SK-N-SH treated with all-trans-retinoic acid at 6 μM for 48 hours (cell line): ENCODE measurements at regions not wholly inside any gene's neighbourhood (a gene's known extent, or its start where the extent isn't known, plus 50 kb on each side); places are given as distances from the start of the nearest gene placed in this dataset.

Experiments
- ATAC-seq: fragments of 200-7000 bp; cut with Tn5 transposase; 3 replicates; pipeline ENCODE4 v1.9.1; 2020; ENCODE audit warnings: mild to moderate bottlenecking, moderate library complexity
- ARNTL ChIP-seq: fragments of 450-650 bp; formaldehyde crosslinking; IDR thresholded peaks from 2 replicates; pipeline ENCODE4 v1.5.0; 2020; ENCODE audit warnings: low read depth, mild to moderate bottlenecking, moderate library complexity, borderline replicate concordance
- BACH2 ChIP-seq: fragments of 250-450 bp; sonication (Bioruptor Pico); IDR thresholded peaks from 2 replicates; pipeline ENCODE4 v1.9.0; 2021; ENCODE audit warnings: mild to moderate bottlenecking, borderline replicate concordance
- CSDC2 ChIP-seq: fragments of 250-450 bp; sonication (Bioruptor Pico); IDR thresholded peaks from 2 replicates; pipeline ENCODE4 v1.5.0; 2020; ENCODE audit warnings: mild to moderate bottlenecking, moderate library complexity
- GLIS3 ChIP-seq: fragments of 250-450 bp; sonication (Bioruptor Pico); IDR thresholded peaks from 2 replicates; pipeline ENCODE4 v1.5.0; 2020; ENCODE audit warnings: mild to moderate bottlenecking, moderate library complexity
- OSR1 ChIP-seq: fragments of 250-450 bp; sonication (Bioruptor Pico); IDR thresholded peaks from 2 replicates; pipeline ENCODE4 v1.8.0; 2022; ENCODE audit warnings: moderate library complexity, mild to moderate bottlenecking, inconsistent platforms
- PPARA ChIP-seq: fragments of 250-450 bp; sonication (Bioruptor Pico); IDR thresholded peaks from 2 replicates; pipeline ENCODE4 v1.5.0; 2020; ENCODE audit warnings: mild to moderate bottlenecking, borderline replicate concordance
- RARB ChIP-seq: fragments of 250-450 bp; sonication (Bioruptor Pico); IDR thresholded peaks from 2 replicates; pipeline ENCODE4 v1.8.0; 2021; ENCODE audit warnings: mild to moderate bottlenecking, moderate library complexity
- SNAI2 ChIP-seq: fragments of 250-450 bp; sonication (Bioruptor Pico); IDR thresholded peaks from 2 replicates; pipeline ENCODE4 v1.5.0; 2020; ENCODE audit warnings: mild to moderate bottlenecking, moderate library complexity
- TCF4 ChIP-seq: fragments of 250-450 bp; sonication (Bioruptor Pico); IDR thresholded peaks from 2 replicates; pipeline ENCODE4 v1.8.0; 2021; ENCODE audit warnings: mild to moderate bottlenecking, moderate library complexity, borderline replicate concordance
- TOX ChIP-seq: fragments of 250-450 bp; sonication (Bioruptor Pico); IDR thresholded peaks from 2 replicates; pipeline ENCODE4 v1.8.0; 2021; ENCODE audit warnings: mild to moderate bottlenecking, moderate library complexity, borderline replicate concordance
- ZFP3 ChIP-seq: fragments of 250-450 bp; sonication (Bioruptor Pico); IDR thresholded peaks from 2 replicates; pipeline ENCODE4 v1.5.0; 2020; ENCODE audit warnings: mild to moderate bottlenecking, moderate library complexity
- ZFP30 ChIP-seq: fragments of 450-650 bp; formaldehyde crosslinking; IDR thresholded peaks from 2 replicates; pipeline ENCODE4 v1.5.0; 2022; ENCODE audit warnings: mild to moderate bottlenecking, moderate library complexity
- ZNF565 ChIP-seq: fragments of 450-650 bp; formaldehyde crosslinking; conservative IDR thresholded peaks from 2 replicates; pipeline ENCODE4 v1.5.0; 2020; ENCODE audit warnings: low read depth, mild to moderate bottlenecking, moderate library complexity
- ZNF70 ChIP-seq: fragments of 450-650 bp; formaldehyde crosslinking; IDR thresholded peaks from 2 replicates; pipeline ENCODE4 v1.5.0; 2020; ENCODE audit warnings: mild to moderate bottlenecking, moderate library complexity
- TF ChIP-seq, protein P1 (sequence below): fragments of 250-450 bp; sonication (Bioruptor Pico); IDR thresholded peaks from 2 replicates; pipeline ENCODE4 v1.5.1; 2020; ENCODE audit warnings: low read depth, mild to moderate bottlenecking, moderate library complexity
- TF ChIP-seq, protein P2 (sequence below): fragments of 250-450 bp; sonication (Bioruptor Pico); IDR thresholded peaks from 2 replicates; pipeline ENCODE4 v1.8.0; 2021; ENCODE audit warnings: low read depth, mild to moderate bottlenecking, moderate library complexity, borderline replicate concordance
- TF ChIP-seq, protein P3 (sequence below): fragments of 250-450 bp; sonication (Bioruptor Pico); IDR thresholded peaks from 2 replicates; pipeline ENCODE4 v1.5.0; 2020; ENCODE audit warnings: mild to moderate bottlenecking, moderate library complexity
- TF ChIP-seq, protein P4 (sequence below): fragments of 250-450 bp; sonication (Bioruptor Pico); IDR thresholded peaks from 2 replicates; pipeline ENCODE4 v1.5.1; 2021; ENCODE audit warnings: mild to moderate bottlenecking, moderate library complexity

DNA sequence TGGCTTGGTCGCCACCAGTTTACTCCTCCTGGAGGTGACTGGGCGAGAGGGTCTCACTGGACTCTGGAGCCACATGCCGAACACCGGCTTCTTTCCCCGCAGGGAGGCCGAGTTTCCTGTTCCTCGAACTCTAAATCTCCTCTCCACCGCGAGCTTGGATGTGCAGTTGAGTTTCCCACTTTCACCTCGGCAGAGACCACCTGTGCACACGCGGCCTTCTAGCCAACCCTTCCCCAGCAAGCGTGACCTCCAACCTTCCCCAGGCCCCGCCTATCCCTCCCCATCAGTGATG, 380.1 kb downstream of the IRX2 start:
- ATAC-seq: no peak
- TF ChIP-seq SNAI2 (CRISPR knock-in tag) (no peak), TOX (CRISPR knock-in tag) (no peak), CSDC2 (CRISPR knock-in tag) (no peak), RARB (no peak), TCF4 (no peak), ZNF70 (CRISPR knock-in tag) (no peak), ZNF565 (CRISPR knock-in tag) (no peak), ZFP3 (no peak)
- TF ChIP-seq, protein P1, sequence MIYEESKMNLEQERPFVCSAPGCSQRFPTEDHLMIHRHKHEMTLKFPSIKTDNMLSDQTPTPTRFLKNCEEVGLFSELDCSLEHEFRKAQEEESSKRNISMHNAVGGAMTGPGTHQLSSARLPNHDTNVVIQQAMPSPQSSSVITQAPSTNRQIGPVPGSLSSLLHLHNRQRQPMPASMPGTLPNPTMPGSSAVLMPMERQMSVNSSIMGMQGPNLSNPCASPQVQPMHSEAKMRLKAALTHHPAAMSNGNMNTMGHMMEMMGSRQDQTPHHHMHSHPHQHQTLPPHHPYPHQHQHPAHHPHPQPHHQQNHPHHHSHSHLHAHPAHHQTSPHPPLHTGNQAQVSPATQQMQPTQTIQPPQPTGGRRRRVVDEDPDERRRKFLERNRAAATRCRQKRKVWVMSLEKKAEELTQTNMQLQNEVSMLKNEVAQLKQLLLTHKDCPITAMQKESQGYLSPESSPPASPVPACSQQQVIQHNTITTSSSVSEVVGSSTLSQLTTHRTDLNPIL (CRISPR knock-in tag): no peak
- TF ChIP-seq, protein P2, sequence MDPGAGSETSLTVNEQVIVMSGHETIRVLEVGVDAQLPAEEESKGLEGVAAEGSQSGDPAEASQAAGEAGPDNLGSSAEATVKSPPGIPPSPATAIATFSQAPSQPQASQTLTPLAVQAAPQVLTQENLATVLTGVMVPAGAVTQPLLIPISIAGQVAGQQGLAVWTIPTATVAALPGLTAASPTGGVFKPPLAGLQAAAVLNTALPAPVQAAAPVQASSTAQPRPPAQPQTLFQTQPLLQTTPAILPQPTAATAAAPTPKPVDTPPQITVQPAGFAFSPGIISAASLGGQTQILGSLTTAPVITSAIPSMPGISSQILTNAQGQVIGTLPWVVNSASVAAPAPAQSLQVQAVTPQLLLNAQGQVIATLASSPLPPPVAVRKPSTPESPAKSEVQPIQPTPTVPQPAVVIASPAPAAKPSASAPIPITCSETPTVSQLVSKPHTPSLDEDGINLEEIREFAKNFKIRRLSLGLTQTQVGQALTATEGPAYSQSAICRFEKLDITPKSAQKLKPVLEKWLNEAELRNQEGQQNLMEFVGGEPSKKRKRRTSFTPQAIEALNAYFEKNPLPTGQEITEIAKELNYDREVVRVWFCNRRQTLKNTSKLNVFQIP (CRISPR knock-in tag): no peak

DNA sequence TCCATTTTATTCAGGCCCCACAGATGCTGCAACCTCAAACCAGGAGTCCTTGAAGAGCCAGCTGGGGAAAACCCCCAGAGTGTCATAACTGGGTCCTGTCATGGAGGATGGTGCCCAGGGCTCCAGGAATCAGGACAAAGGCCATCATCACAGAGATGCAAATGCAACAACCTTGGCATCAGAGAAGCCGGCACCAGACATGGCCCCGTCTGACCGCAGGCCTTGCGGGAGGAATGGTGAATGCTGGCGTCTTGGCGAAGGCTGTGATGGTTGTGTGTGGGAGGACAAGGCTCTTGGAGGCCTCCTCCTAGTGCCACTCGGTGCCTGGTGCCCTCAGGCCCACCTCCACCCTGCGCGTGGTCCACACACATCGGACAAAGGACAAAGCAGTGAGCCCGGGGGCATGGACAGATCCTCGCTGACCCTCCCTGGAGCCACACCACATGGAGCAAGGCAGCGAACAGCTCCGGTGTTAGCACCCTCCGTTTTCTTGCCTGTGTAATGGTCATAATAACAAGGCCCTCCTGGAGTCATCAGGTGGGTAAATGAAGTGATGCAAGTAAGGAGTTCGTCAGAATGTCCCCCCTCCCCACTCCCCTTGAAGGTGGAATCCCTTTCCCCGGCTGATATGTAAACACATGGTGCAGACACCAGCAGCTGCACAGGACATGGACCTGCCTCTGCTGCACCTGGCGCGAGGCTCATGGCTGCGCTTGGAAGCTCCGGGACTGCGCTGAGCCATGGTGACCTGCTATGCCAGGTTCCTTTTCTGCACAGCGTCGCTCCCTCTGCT, 380.7 kb downstream of the IRX2 start:
- TF ChIP-seq OSR1 (CRISPR knock-in tag) (no peak), BACH2 (CRISPR knock-in tag) (no peak), CSDC2 (CRISPR knock-in tag) (no peak), TCF4 (no peak), TOX (CRISPR knock-in tag) (no peak), ZNF70 (CRISPR knock-in tag) (no peak), PPARA (CRISPR knock-in tag) (no peak), GLIS3 (CRISPR knock-in tag) (no peak), RARB (no peak), ZFP30 (CRISPR knock-in tag) (no peak), SNAI2 (CRISPR knock-in tag) (no peak), ZNF565 (CRISPR knock-in tag) (no peak)
- TF ChIP-seq, protein P2 (CRISPR knock-in tag): no peak
- TF ChIP-seq, protein P3, sequence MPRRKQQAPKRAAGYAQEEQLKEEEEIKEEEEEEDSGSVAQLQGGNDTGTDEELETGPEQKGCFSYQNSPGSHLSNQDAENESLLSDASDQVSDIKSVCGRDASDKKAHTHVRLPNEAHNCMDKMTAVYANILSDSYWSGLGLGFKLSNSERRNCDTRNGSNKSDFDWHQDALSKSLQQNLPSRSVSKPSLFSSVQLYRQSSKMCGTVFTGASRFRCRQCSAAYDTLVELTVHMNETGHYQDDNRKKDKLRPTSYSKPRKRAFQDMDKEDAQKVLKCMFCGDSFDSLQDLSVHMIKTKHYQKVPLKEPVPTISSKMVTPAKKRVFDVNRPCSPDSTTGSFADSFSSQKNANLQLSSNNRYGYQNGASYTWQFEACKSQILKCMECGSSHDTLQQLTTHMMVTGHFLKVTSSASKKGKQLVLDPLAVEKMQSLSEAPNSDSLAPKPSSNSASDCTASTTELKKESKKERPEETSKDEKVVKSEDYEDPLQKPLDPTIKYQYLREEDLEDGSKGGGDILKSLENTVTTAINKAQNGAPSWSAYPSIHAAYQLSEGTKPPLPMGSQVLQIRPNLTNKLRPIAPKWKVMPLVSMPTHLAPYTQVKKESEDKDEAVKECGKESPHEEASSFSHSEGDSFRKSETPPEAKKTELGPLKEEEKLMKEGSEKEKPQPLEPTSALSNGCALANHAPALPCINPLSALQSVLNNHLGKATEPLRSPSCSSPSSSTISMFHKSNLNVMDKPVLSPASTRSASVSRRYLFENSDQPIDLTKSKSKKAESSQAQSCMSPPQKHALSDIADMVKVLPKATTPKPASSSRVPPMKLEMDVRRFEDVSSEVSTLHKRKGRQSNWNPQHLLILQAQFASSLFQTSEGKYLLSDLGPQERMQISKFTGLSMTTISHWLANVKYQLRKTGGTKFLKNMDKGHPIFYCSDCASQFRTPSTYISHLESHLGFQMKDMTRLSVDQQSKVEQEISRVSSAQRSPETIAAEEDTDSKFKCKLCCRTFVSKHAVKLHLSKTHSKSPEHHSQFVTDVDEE (CRISPR knock-in tag): no peak
- TF ChIP-seq, protein P1 (CRISPR knock-in tag): no peak
- TF ChIP-seq, protein P4, sequence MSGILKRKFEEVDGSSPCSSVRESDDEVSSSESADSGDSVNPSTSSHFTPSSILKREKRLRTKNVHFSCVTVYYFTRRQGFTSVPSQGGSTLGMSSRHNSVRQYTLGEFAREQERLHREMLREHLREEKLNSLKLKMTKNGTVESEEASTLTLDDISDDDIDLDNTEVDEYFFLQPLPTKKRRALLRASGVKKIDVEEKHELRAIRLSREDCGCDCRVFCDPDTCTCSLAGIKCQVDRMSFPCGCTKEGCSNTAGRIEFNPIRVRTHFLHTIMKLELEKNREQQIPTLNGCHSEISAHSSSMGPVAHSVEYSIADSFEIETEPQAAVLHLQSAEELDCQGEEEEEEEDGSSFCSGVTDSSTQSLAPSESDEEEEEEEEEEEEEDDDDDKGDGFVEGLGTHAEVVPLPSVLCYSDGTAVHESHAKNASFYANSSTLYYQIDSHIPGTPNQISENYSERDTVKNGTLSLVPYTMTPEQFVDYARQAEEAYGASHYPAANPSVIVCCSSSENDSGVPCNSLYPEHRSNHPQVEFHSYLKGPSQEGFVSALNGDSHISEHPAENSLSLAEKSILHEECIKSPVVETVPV (CRISPR knock-in tag): no peak
- TF ChIP-seq, all 23 proteins: peak for 0
- ATAC-seq: no peak

DNA sequence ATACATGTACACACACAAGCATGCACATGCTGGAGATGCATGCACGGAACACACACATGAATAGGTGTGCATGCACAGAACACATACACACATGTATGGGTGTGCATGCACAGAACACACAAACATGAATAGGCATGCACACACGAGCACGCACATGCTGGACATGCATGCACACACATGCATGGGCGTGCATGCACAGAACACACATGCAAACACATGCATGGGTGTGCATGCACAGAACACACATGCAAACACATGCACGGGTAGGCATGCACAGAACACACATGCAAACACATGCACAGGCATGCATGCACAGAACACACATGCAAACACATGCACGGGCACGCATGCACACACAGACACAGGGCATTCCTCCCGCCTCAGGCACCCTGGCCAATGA, 382.3 kb downstream of the IRX2 start:
- ATAC-seq: no peak
- no peak for TF ChIP-seq ARNTL (CRISPR knock-in tag)
